PC-3 (cell line): ENCODE measurements at regions not wholly inside any gene's neighbourhood (a gene's known extent, or its start where the extent isn't known, plus 50 kb on each side); places are given as distances from the start of the nearest gene placed in this dataset.

Experiments
- ATAC-seq: fragments of 200-7000 bp; cut with Tn5 transposase; 2 replicates; pipeline ENCODE4 v1.9.1; 2020; ENCODE audit warnings: mild to moderate bottlenecking, moderate library complexity
- BruUV-seq: library from RNA; stranded (reverse); fragments of 400-500 nt; replicated peaks from 2 replicates; lab custom pipeline; 2021; lab: Mats Ljungman, UMichigan
- CTCF ChIA-PET: fragments of 300-600 bp; sonication (Branson Sonifier 250); formaldehyde crosslinking; loops from one replicate; lab custom pipeline; 2022; ENCODE audit warnings: antibody characterized with exemption; lab: Charles Lee
- POLR2A ChIA-PET: fragments of 300-600 bp; sonication (Branson Sonifier 250); formaldehyde crosslinking; loops from one replicate; lab custom pipeline; 2022; ENCODE audit warnings: antibody characterized with exemption; ENCODE audit not compliant: unreplicated experiment; lab: Charles Lee
- DNase-seq: peaks from one replicate; pipeline ENCODE4 v3.0.0-alpha.2; 2015
- H2AFZ ChIP-seq: fragments of 300-600 bp; sonication (generic); 2 replicates; pipeline ENCODE4 v1.6.0; 2016; ENCODE audit warnings: antibody characterized with exemption, low read length
- H3F3A ChIP-seq: fragments of 300-600 bp; sonication (generic); one replicate; pipeline ENCODE4 v1.6.0; 2017; ENCODE audit warnings: antibody characterized with exemption, low read length, control low read depth, mild to moderate bottlenecking; ENCODE audit not compliant: unreplicated experiment
- H3K27ac ChIP-seq: fragments of 300-600 bp; sonication (generic); 2 replicates; pipeline ENCODE4 v1.5.1; 2016; ENCODE audit warnings: mild to moderate bottlenecking, low read length
- H3K27me3 ChIP-seq: fragments of 300-600 bp; sonication (generic); 2 replicates; pipeline ENCODE4 v1.6.1; 2016; ENCODE audit warnings: low read length, mixed read lengths
- H3K36me3 ChIP-seq: fragments of 300-600 bp; sonication (generic); 2 replicates; pipeline ENCODE4 v1.6.1; 2016; ENCODE audit warnings: low read depth, mixed run types, low read length, mixed read lengths
- H3K4me1 ChIP-seq: fragments of 300-600 bp; sonication (generic); 2 replicates; pipeline ENCODE4 v1.5.1; 2016; ENCODE audit warnings: low read length; ENCODE audit not compliant: insufficient read depth
- H3K4me2 ChIP-seq: fragments of 300-600 bp; sonication (generic); 2 replicates; pipeline ENCODE4 v1.6.0; 2016; ENCODE audit warnings: low read length
- H3K4me3 ChIP-seq: fragments of 300-600 bp; sonication (generic); 2 replicates; pipeline ENCODE4 v1.5.1; 2016; ENCODE audit warnings: mild to moderate bottlenecking, low read length, mixed read lengths
- H3K79me2 ChIP-seq: fragments of 300-600 bp; sonication (generic); 2 replicates; pipeline ENCODE4 v1.6.1; 2017; ENCODE audit warnings: low read length, mixed read lengths
- H3K9ac ChIP-seq: fragments of 300-600 bp; sonication (generic); 2 replicates; pipeline ENCODE4 v1.6.0; 2016; ENCODE audit warnings: mild to moderate bottlenecking, low read length
- H3K9me2 ChIP-seq: fragments of 300-600 bp; sonication (generic); replicated peaks from 2 replicates; pipeline ENCODE4 v1.6.1; 2016; ENCODE audit warnings: mixed run types, low read length, mixed read lengths
- H3K9me3 ChIP-seq: fragments of 300-600 bp; sonication (generic); 2 replicates; pipeline ENCODE4 v1.6.1; 2016; ENCODE audit warnings: low read length, mixed read lengths
- H4K20me1 ChIP-seq: fragments of 300-600 bp; sonication (generic); 2 replicates; pipeline ENCODE4 v1.6.1; 2016; ENCODE audit warnings: low read length, mixed read lengths
- CTCF ChIP-seq: fragments of 300-600 bp; sonication (generic); conservative IDR thresholded peaks from 2 replicates; pipeline ENCODE4 v1.5.1; 2017; ENCODE audit warnings: antibody characterized with exemption, low read depth, mild to moderate bottlenecking, low read length
- EZH2 ChIP-seq: fragments of 300-600 bp; sonication (generic); IDR thresholded peaks from one replicate; pipeline ENCODE4 v1.6.1; 2017; ENCODE audit warnings: antibody characterized with exemption, mild to moderate bottlenecking, low read length; ENCODE audit not compliant: unreplicated experiment
- EZH2phosphoT487 ChIP-seq: fragments of 300-600 bp; sonication (generic); IDR thresholded peaks from 2 replicates; pipeline ENCODE4 v1.6.1; 2018; ENCODE audit warnings: mild to moderate bottlenecking, antibody characterized with exemption, low read length, borderline replicate concordance
- intact Hi-C: fragments of 100-400 bp; cut with micrococcal nuclease; formaldehyde crosslinking; loops from 2 replicates; pipeline ENCODE4 v1.9.0; 2023

GRCh38 chr17:22453181-22453580 lies 760.9 kb downstream of the KCNJ18 start:
- ChIA-PET POLR2A (no interaction called here), CTCF (no interaction called here)
- no peaks in the 10 kb centered on the region for H3K36me3 ChIP-seq
- DNase-seq (no peak), ATAC-seq (no peak)
- no peak overlapping the region for H3K4me2 ChIP-seq
- H3K4me1 ChIP-seq = no peaks in the 10 kb centered on the region
- H3K9ac ChIP-seq = no peak overlapping the region
- no peak overlapping the region for H2AFZ ChIP-seq
- H3K27ac ChIP-seq = no peak overlapping the region
- H3K4me3 ChIP-seq = no peak overlapping the region
- no peaks in the 10 kb centered on the region for H3K27me3 ChIP-seq
- TF ChIP-seq CTCF = no peak
- no peak for TF ChIP-seq EZH2phosphoT487
- TF ChIP-seq EZH2 = no peak
- H3K79me2 ChIP-seq = no peaks in the 10 kb centered on the region
- H3F3A ChIP-seq = no peaks in the 10 kb centered on the region
- no TSS peak for BruUV-seq
- H3K9me3 ChIP-seq = no peaks in the 10 kb centered on the region
- no peaks in the 10 kb centered on the region for H3K9me2 ChIP-seq
- intact Hi-C loops = no loop called here
- H4K20me1 ChIP-seq = no peaks in the 10 kb centered on the region

- Histone ChIP-seq H2AFZ (no peak overlapping the region), H3K4me1 (no peaks in the 10 kb centered on the region), H3K4me2 (no peak overlapping the region), H3K79me2 (no peaks in the 10 kb centered on the region), H3K27me3 (no peaks in the 10 kb centered on the region), H3K9ac (no peak overlapping the region), H3K36me3 (no peaks in the 10 kb centered on the region), H3K9me3 (no peaks in the 10 kb centered on the region), H3K27ac (no peak overlapping the region), H3F3A (no peaks in the 10 kb centered on the region), H3K4me3 (no peak overlapping the region), H4K20me1 (no peaks in the 10 kb centered on the region), H3K9me2 (no peaks in the 10 kb centered on the region)
- no peak for DNase-seq
- no peak for TF ChIP-seq EZH2
- no peak for TF ChIP-seq EZH2phosphoT487
- no peak for TF ChIP-seq CTCF
- no TSS peak for BruUV-seq
- ChIA-PET POLR2A (no interaction called here), CTCF (no interaction called here)
- intact Hi-C loops = no loop called here
- ATAC-seq = no peak
Observed at GRCh38 chr17:22454070-22454999, 762.0 kb downstream of the KCNJ18 start.

GRCh38 chr17:22459331-22459952 lies 767.1 kb downstream of the KCNJ18 start:
- Histone ChIP-seq H3K79me2 (no peaks in the 10 kb centered on the region), H3K4me2 (no peak overlapping the region), H3K4me3 (no peak overlapping the region), H3K36me3 (no peaks in the 10 kb centered on the region), H3K9ac (no peak overlapping the region), H3K9me2 (no peaks in the 10 kb centered on the region), H4K20me1 (no peaks in the 10 kb centered on the region), H3K9me3 (no peaks in the 10 kb centered on the region), H3K4me1 (no peaks in the 10 kb centered on the region), H2AFZ (no peak overlapping the region), H3K27me3 (no peaks in the 10 kb centered on the region), H3F3A (no peaks in the 10 kb centered on the region), H3K27ac (no peak overlapping the region)
- BruUV-seq = no TSS peak
- ChIA-PET CTCF (no interaction called here), POLR2A (no interaction called here)
- TF ChIP-seq EZH2 (no peak), CTCF (no peak), EZH2phosphoT487 (no peak)
- DNase-seq (no peak), ATAC-seq (no peak)
- intact Hi-C loops = no loop called here
